ENCODE measurements at regions not wholly inside any gene's neighbourhood (a gene's known extent, or its start where the extent isn't known, plus 50 kb on each side); places are given as distances from the start of the nearest gene placed in this dataset.

DNA sequence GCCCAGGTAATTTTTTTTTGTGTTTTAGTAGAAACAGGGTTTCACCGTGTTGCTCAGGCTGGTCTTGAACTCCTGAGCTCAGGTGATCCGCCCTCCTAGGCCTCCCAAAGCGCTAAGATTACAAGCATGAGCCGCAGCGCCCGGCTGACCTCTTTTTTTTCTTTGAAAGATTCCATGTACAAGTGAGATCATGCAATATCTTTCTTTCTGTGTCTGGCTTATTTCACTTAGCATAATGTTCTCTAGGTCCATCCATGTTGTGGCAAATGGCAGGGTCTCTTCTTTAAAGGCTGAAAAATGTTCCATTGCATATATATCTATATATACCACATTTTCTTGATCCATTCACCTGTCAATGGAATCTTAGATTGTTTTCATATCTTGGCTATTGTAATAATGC is 255.0 kb upstream of the MYOCD start:
- no peak for DNase-seq (ENCODE audit: low read depth)
- Histone ChIP-seq H3K36me3 (ENCODE audit: control insufficient read depth, insufficient read depth, low read length) (no peaks in the 10 kb centered on the region), H3K27me3 (ENCODE audit: control insufficient read depth, insufficient read depth, low read length) (no peaks in the 10 kb centered on the region)

GRCh38 chr17:12415031-12415430 is 250.7 kb upstream of the MYOCD start:
- no peak overlapping the region for H3K4me3 ChIP-seq (ENCODE audit: low read depth, low read length)
- H3K36me3 ChIP-seq (ENCODE audit: control insufficient read depth, insufficient read depth, low read length): no peaks in the 10 kb centered on the region
- DNase-seq (ENCODE audit: low read depth): no peak
- no peaks in the 10 kb centered on the region for H3K27me3 ChIP-seq (ENCODE audit: control insufficient read depth, insufficient read depth, low read length)
- no peak for TF ChIP-seq CTCF (IDR thresholded peaks at IDR 0.05; ENCODE audit: insufficient read depth, low read length, poor library complexity, severe bottlenecking)

More for the DNA sequence above, 255.0 kb upstream of the MYOCD start:
- H3K4me3 ChIP-seq (ENCODE audit: low read depth, low read length): no peak overlapping the region
- no peak for TF ChIP-seq CTCF (IDR thresholded peaks at IDR 0.05; ENCODE audit: insufficient read depth, low read length, poor library complexity, severe bottlenecking)

GRCh38 chr17:12421077-12421476 is 244.6 kb upstream of the MYOCD start:
- TF ChIP-seq CTCF (IDR thresholded peaks at IDR 0.05; ENCODE audit: insufficient read depth, low read length, poor library complexity, severe bottlenecking): no peak
- Histone ChIP-seq H3K36me3 (ENCODE audit: control insufficient read depth, insufficient read depth, low read length) (no peaks in the 10 kb centered on the region), H3K4me3 (ENCODE audit: low read depth, low read length) (no peak overlapping the region), H3K27me3 (ENCODE audit: control insufficient read depth, insufficient read depth, low read length) (no peaks in the 10 kb centered on the region)
- no peak for DNase-seq (ENCODE audit: low read depth)

- Histone ChIP-seq H3K4me3 (ENCODE audit: low read depth, low read length) (no peak overlapping the region), H3K27me3 (ENCODE audit: control insufficient read depth, insufficient read depth, low read length) (no peaks in the 10 kb centered on the region), H3K36me3 (ENCODE audit: control insufficient read depth, insufficient read depth, low read length) (no peaks in the 10 kb centered on the region)
- DNase-seq (ENCODE audit: low read depth): no peak
- no peak for TF ChIP-seq CTCF (IDR thresholded peaks at IDR 0.05; ENCODE audit: insufficient read depth, low read length, poor library complexity, severe bottlenecking)
These were observed 243.9 kb upstream of the MYOCD start for GRCh38 chr17:12421646-12422306.

- no peaks in the 10 kb centered on the region for H3K36me3 ChIP-seq (ENCODE audit: control insufficient read depth, insufficient read depth, low read length)
- no peaks in the 10 kb centered on the region for H3K27me3 ChIP-seq (ENCODE audit: control insufficient read depth, insufficient read depth, low read length)
- TF ChIP-seq CTCF (IDR thresholded peaks at IDR 0.05; ENCODE audit: insufficient read depth, low read length, poor library complexity, severe bottlenecking): no peak
- no peak for DNase-seq (ENCODE audit: low read depth)
- H3K4me3 ChIP-seq (ENCODE audit: low read depth, low read length): no peak overlapping the region
These were observed 243.0 kb upstream of the MYOCD start for GRCh38 chr17:12422651-12423050.

- H3K36me3 ChIP-seq (ENCODE audit: control insufficient read depth, insufficient read depth, low read length): no peaks in the 10 kb centered on the region
- H3K4me3 ChIP-seq (ENCODE audit: low read depth, low read length): no peak overlapping the region
- H3K27me3 ChIP-seq (ENCODE audit: control insufficient read depth, insufficient read depth, low read length): no peaks in the 10 kb centered on the region
- no peak for DNase-seq (ENCODE audit: low read depth)
- TF ChIP-seq CTCF (IDR thresholded peaks at IDR 0.05; ENCODE audit: insufficient read depth, low read length, poor library complexity, severe bottlenecking): no peak
These were observed 242.4 kb upstream of the MYOCD start for GRCh38 chr17:12423337-12423736.
